IMR-90 (cell line): ENCODE measurements at regions not wholly inside any gene's neighbourhood (a gene's known extent, or its start where the extent isn't known, plus 50 kb on each side); places are given as distances from the start of the nearest gene placed in this dataset.

Experiments used
- ATAC-seq: fragments of 200-7000 bp; cut with Tn5 transposase; 2 replicates; pipeline ENCODE4 v1.9.1; 2020; ENCODE audit warnings: low read depth, mild to moderate bottlenecking, moderate library complexity
- BruUV-seq: library from RNA; stranded (reverse); fragments of 400-500 nt; replicated peaks from 2 replicates; lab custom pipeline; 2021; lab: Mats Ljungman, UMichigan
- CTCF ChIA-PET: fragments of 300-600 bp; formaldehyde crosslinking; extraction: SDS; loops from one replicate; lab custom pipeline; 2021; ENCODE audit warnings: antibody characterized with exemption; lab: Yijun Ruan, JAX
- POLR2A ChIA-PET: fragments of 300-600 bp; sonication (Branson Sonifier 250); formaldehyde crosslinking; loops from one replicate; lab custom pipeline; 2022; ENCODE audit warnings: antibody characterized with exemption; ENCODE audit not compliant: unreplicated experiment; lab: Charles Lee
- DNase-seq: peaks from one replicate; pipeline ENCODE4 v3.0.0; 2013
- H2AFZ ChIP-seq: replicated peaks from 2 replicates; pipeline ENCODE3; 2013; ENCODE audit warnings: low read length, mild to moderate bottlenecking; ENCODE audit not compliant: poor library complexity
- H2AK5ac ChIP-seq: 2 replicates; pipeline ENCODE4 v1.6.1; 2013; ENCODE audit warnings: low read depth, low read length, inconsistent platforms
- H2AK9ac ChIP-seq: replicated peaks from 2 replicates; pipeline ENCODE3; 2013; ENCODE audit warnings: mild to moderate bottlenecking, low read depth, low read length, moderate library complexity; ENCODE audit not compliant: poor library complexity
- H2BK120ac ChIP-seq: 2 replicates; pipeline ENCODE4 v1.6.1; 2013; ENCODE audit warnings: low read depth, low read length, inconsistent platforms
- H2BK15ac ChIP-seq: 3 replicates; pipeline ENCODE4 v1.6.1; 2013; ENCODE audit warnings: low read depth, low read length, inconsistent platforms
- H2BK20ac ChIP-seq: 2 replicates; pipeline ENCODE4 v1.6.1; 2013; ENCODE audit warnings: low read depth, mild to moderate bottlenecking, inconsistent platforms, low read length, moderate library complexity
- H2BK5ac ChIP-seq: 2 replicates; pipeline ENCODE4 v1.6.1; 2013; ENCODE audit warnings: mild to moderate bottlenecking, low read depth, low read length, inconsistent platforms; ENCODE audit not compliant: poor library complexity, severe bottlenecking
- H3K14ac ChIP-seq: replicated peaks from 2 replicates; pipeline ENCODE4 v1.6.1; 2013; ENCODE audit warnings: low read depth, low read length, inconsistent platforms
- H3K18ac ChIP-seq: 2 replicates; pipeline ENCODE4 v1.6.1; 2013; ENCODE audit warnings: low read depth, low read length, control low read depth
- H3K23ac ChIP-seq: 2 replicates; pipeline ENCODE4 v1.6.1; 2013; ENCODE audit warnings: low read depth, low read length, inconsistent platforms
- H3K27ac ChIP-seq: 2 replicates; pipeline ENCODE4 v1.5.1; 2013; ENCODE audit warnings: mild to moderate bottlenecking, control low read depth, low read length; ENCODE audit not compliant: insufficient read depth
- H3K27me3 ChIP-seq: 2 replicates; pipeline ENCODE4 v1.6.1; 2013; ENCODE audit warnings: low read length; ENCODE audit not compliant: control insufficient read depth, insufficient read depth
- H3K36me3 ChIP-seq: 2 replicates; pipeline ENCODE4 v1.6.1; 2013; ENCODE audit warnings: low read length, mixed read lengths; ENCODE audit not compliant: control insufficient read depth, insufficient read depth
- H3K4ac ChIP-seq: 2 replicates; pipeline ENCODE4 v1.6.1; 2013; ENCODE audit warnings: low read depth, low read length, inconsistent platforms
- H3K4me1 ChIP-seq: 2 replicates; pipeline ENCODE4 v1.6.1; 2013; ENCODE audit warnings: low read length, mixed read lengths; ENCODE audit not compliant: control insufficient read depth, insufficient read depth
- H3K4me2 ChIP-seq: 2 replicates; pipeline ENCODE4 v1.6.1; 2013; ENCODE audit warnings: low read depth, mild to moderate bottlenecking, control low read depth, low read length, moderate library complexity
- H3K4me3 ChIP-seq: 2 replicates; pipeline ENCODE4 v1.5.1; 2013; ENCODE audit warnings: low read depth, mild to moderate bottlenecking, control low read depth, low read length, moderate library complexity; ENCODE audit not compliant: insufficient read depth
- H3K56ac ChIP-seq: 2 replicates; pipeline ENCODE4 v1.6.1; 2013; ENCODE audit warnings: low read length, inconsistent platforms; ENCODE audit not compliant: insufficient read depth; ENCODE audit errors: extremely low read depth
- H3K79me1 ChIP-seq, 2 experiments: 2 replicates each; pipeline ENCODE4 v1.6.1; 2013; ENCODE audit warnings: low read length in 2 of 2, inconsistent platforms in 1 of 2, low read depth in 1 of 2
- H3K9ac ChIP-seq: 2 replicates; pipeline ENCODE4 v1.6.1; 2013; ENCODE audit warnings: low read depth, low read length, control low read depth
- H3K9me1 ChIP-seq: 2 replicates; pipeline ENCODE4 v1.6.1; 2013; ENCODE audit warnings: low read length, inconsistent platforms; ENCODE audit not compliant: insufficient read depth
- H3K9me3 ChIP-seq: 2 replicates; pipeline ENCODE4 v1.6.1; 2013; ENCODE audit warnings: low read length; ENCODE audit not compliant: control insufficient read depth, insufficient read depth
- H4K20me1 ChIP-seq: 2 replicates; pipeline ENCODE4 v1.6.1; 2013; ENCODE audit warnings: low read length, inconsistent platforms; ENCODE audit not compliant: insufficient read depth
- H4K5ac ChIP-seq: 2 replicates; pipeline ENCODE4 v1.6.1; 2013; ENCODE audit warnings: mild to moderate bottlenecking, low read depth, low read length, control low read depth
- H4K8ac ChIP-seq, 2 experiments: 2 replicates each; pipeline ENCODE4 v1.6.1; 2013; ENCODE audit warnings: low read depth in 2 of 2, low read length in 2 of 2, control low read depth in 1 of 2, inconsistent platforms in 1 of 2
- H4K91ac ChIP-seq: 2 replicates; pipeline ENCODE4 v1.6.1; 2013; ENCODE audit warnings: low read depth, low read length, inconsistent platforms; ENCODE audit not compliant: insufficient read depth
- BHLHE40 ChIP-seq: fragments of 150-350 bp; IDR thresholded peaks from 2 replicates; pipeline ENCODE4 v1.6.1; 2016; ENCODE audit warnings: mild to moderate bottlenecking, low read depth, low read length
- CEBPB ChIP-seq: IDR thresholded peaks from 2 replicates; pipeline ENCODE4 v1.6.1; 2012; ENCODE audit warnings: low read depth, low read length, improper control_type of control experiment
- CHD1 ChIP-seq: IDR thresholded peaks from 2 replicates; pipeline ENCODE4 v1.6.1; 2012; ENCODE audit warnings: low read depth, low read length, improper control_type of control experiment
- CTCF ChIP-seq: conservative IDR thresholded peaks from 2 replicates; pipeline ENCODE4 v1.5.1; 2012; ENCODE audit warnings: mild to moderate bottlenecking, low read depth, low read length, improper control_type of control experiment
- ELK1 ChIP-seq: fragments of 150-350 bp; IDR thresholded peaks from 2 replicates; pipeline ENCODE4 v1.6.1; 2016; ENCODE audit warnings: low read depth, mild to moderate bottlenecking, low read length, moderate library complexity, borderline replicate concordance
- FOS ChIP-seq: fragments of 150-350 bp; IDR thresholded peaks from 2 replicates; pipeline ENCODE4 v1.6.1; 2016; ENCODE audit warnings: low read depth, low read length
- MAFK ChIP-seq: IDR thresholded peaks from 2 replicates; pipeline ENCODE4 v1.6.1; 2012; ENCODE audit warnings: low read depth, low read length, improper control_type of control experiment
- MAZ ChIP-seq: IDR thresholded peaks from 2 replicates; pipeline ENCODE4 v1.6.1; 2012; ENCODE audit warnings: low read depth, mild to moderate bottlenecking, low read length, improper control_type of control experiment, moderate library complexity, borderline replicate concordance
- NFE2L2 ChIP-seq: fragments of 150-350 bp; IDR thresholded peaks from 2 replicates; pipeline ENCODE4 v1.6.1; 2016; ENCODE audit warnings: low read depth, mild to moderate bottlenecking, low read length
- POLR2A ChIP-seq: IDR thresholded peaks from 2 replicates; pipeline ENCODE4 v1.6.1; 2012; ENCODE audit warnings: mild to moderate bottlenecking, low read depth, low read length
- RAD21 ChIP-seq: IDR thresholded peaks from 2 replicates; pipeline ENCODE4 v1.6.1; 2012; ENCODE audit warnings: low read length, improper control_type of control experiment
- RCOR1 ChIP-seq: IDR thresholded peaks from 2 replicates; pipeline ENCODE4 v1.6.1; 2012; ENCODE audit warnings: mild to moderate bottlenecking, low read length, improper control_type of control experiment; ENCODE audit not compliant: insufficient replicate concordance
- RFX5 ChIP-seq: IDR thresholded peaks from 2 replicates; pipeline ENCODE4 v1.8.0; 2012; ENCODE audit warnings: low read depth, mild to moderate bottlenecking, low read length, moderate library complexity
- SMC3 ChIP-seq: fragments of 150-350 bp; IDR thresholded peaks from 2 replicates; pipeline ENCODE4 v1.6.1; 2016; ENCODE audit warnings: low read depth, mild to moderate bottlenecking, antibody characterized with exemption, low read length, moderate library complexity
- USF2 ChIP-seq: fragments of 150-350 bp; IDR thresholded peaks from 2 replicates; pipeline ENCODE4 v1.6.1; 2017; ENCODE audit warnings: mild to moderate bottlenecking, antibody characterized with exemption, low read length, low read depth
- whole genome bisulfite sequencing, 2 experiments: methylation state at CpG; one replicate each; pipeline versions ENCODE4 v1.1.5 to v1.1.7; 2013; ENCODE audit warnings: missing lambda C conversion rate in 2 of 2; ENCODE audit not compliant: insufficient read length in 1 of 2; ENCODE audit errors: extremely low coverage in 2 of 2; 5-methylcytosine and 5-hydroxymethylcytosine counted together
- dilution Hi-C: fragments of 300-500 bp; cut with HindIII; formaldehyde crosslinking; loops from one replicate; pipeline ENCODE4 v1.14.3; 2018; ENCODE audit warnings: low sequenced_read_pairs; ENCODE audit not compliant: unreplicated experiment
- in situ Hi-C: fragments of 300-500 bp; cut with MboI; formaldehyde crosslinking; loops from 3 replicates; pipeline ENCODE4 v1.14.3; 2019; ENCODE audit warnings: low sequenced_read_pairs, inconsistent platforms, mixed read lengths
- intact Hi-C: fragments of 100-400 bp; cut with micrococcal nuclease; formaldehyde crosslinking; loops from 2 replicates; pipeline ENCODE4 v1.10.0; 2022

GRCh38 chr11:92841719-92842118 is 127.7 kb upstream of the MTNR1B start:
- Histone ChIP-seq H2AK5ac (no peak overlapping the region), H3K9me3 (no peaks in the 10 kb centered on the region), H3K27ac (no peak overlapping the region), H2AK9ac (no peak overlapping the region), H3K4me3 (no peak overlapping the region), H3K4ac (no peak overlapping the region), H3K9me1 (no peaks in the 10 kb centered on the region), H3K36me3 (no peaks in the 10 kb centered on the region), H2BK15ac (no peak overlapping the region), H3K18ac (no peak overlapping the region), H2AFZ (no peak overlapping the region), H2BK5ac (no peak overlapping the region), H4K8ac (no peak overlapping the region), H3K4me2 (no peak overlapping the region), H3K56ac (no peak overlapping the region), H2BK20ac (no peak overlapping the region), H3K14ac (no peak overlapping the region), H2BK120ac (no peak overlapping the region), H3K23ac (no peak overlapping the region), H3K79me1 (no peaks in the 10 kb centered on the region), H3K27me3 (no peaks in the 10 kb centered on the region), H4K5ac (no peak overlapping the region), H3K4me1 (no peaks in the 10 kb centered on the region), H4K20me1 (no peaks in the 10 kb centered on the region), H4K91ac (no peak overlapping the region), H3K9ac (no peak overlapping the region)
- dilution Hi-C loops (no loop called here), intact Hi-C loops (no loop called here), in situ Hi-C loops (no loop called here)
- TF ChIP-seq BHLHE40 (no peak), MAZ (no peak), NFE2L2 (no peak), CEBPB (no peak), ELK1 (no peak), POLR2A (no peak), RCOR1 (no peak), RFX5 (no peak), CHD1 (no peak), FOS (no peak), MAFK (no peak), CTCF (no peak), RAD21 (no peak), USF2 (no peak), SMC3 (no peak)
- ChIA-PET POLR2A (interaction anchor here (0.5 kb wide), 1 partner anchor 1143 kb away, joined by 3 read pairs; no protein-coding TSS in a partner anchor), CTCF (no interaction called here)
- no TSS peak for BruUV-seq
- WGBS, 2 experiments: no CpG with 5 or more reads among the region's 1 CpG
- peak; percentile 6 for DNase-seq
- peak; percentile 44 for ATAC-seq
